ENCODE measurements at regions not wholly inside any gene's neighbourhood (a gene's known extent, or its start where the extent isn't known, plus 50 kb on each side); places are given as distances from the start of the nearest gene placed in this dataset.

DNA sequence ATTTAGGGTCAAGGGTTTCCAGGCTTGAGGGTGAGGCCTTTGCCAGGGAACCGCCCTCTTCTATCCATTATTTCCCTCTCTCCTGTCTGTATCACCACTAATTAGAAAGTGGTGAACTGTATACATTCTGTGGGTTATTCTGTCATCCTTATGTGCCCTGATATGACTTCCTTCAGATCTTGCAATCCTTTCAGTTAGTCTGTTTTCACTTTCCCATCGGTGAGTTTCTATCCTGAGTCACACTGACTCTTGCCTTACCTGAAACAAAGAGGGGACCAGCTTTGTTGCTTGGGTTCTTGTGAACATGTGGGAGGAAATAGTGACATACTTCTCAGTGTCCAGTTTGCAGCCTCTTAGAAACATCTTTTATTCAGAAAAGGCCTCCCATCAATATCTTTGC is 205.4 kb upstream of the GHR start:
- ATAC-seq: no peak
- TF ChIP-seq ZNF565 (CRISPR knock-in tag; conservative IDR thresholded peaks at IDR 0.05; ENCODE audit: low read depth) (no peak), BACH2 (CRISPR knock-in tag; IDR thresholded peaks at IDR 0.05; ENCODE audit: borderline replicate concordance) (no peak), ZNF70 (CRISPR knock-in tag; IDR thresholded peaks at IDR 0.05) (no peak), ESRRG (CRISPR knock-in tag; IDR thresholded peaks at IDR 0.05) (no peak), ZFP3 (CRISPR knock-in tag; IDR thresholded peaks at IDR 0.05) (no peak), ARNTL (CRISPR knock-in tag; IDR thresholded peaks at IDR 0.05; ENCODE audit: borderline replicate concordance, low read depth) (no peak), ZFP30 (CRISPR knock-in tag; IDR thresholded peaks at IDR 0.05) (no peak), SNAI2 (CRISPR knock-in tag; IDR thresholded peaks at IDR 0.05) (no peak), ISL1 (CRISPR knock-in tag; IDR thresholded peaks at IDR 0.05) (no peak)

DNA sequence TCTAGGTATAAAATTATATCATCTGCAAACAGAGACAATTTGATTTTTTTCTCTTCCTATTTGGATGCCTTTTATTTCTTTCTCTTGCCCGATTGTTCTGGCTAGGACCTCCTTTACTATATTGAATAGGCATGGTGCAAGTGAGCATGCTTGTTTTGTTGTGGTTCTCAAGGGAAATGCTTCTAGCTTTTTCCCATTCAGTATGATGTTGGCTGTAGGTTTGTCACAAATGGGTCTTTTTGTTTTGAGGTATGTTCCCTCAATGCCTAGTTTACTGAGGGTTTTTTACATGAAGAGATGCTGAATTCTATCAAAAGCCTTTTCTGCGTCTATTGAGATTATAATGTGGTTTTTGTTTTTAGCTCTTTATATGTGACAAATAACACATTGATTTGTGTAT is 198.2 kb upstream of the GHR start:
- TF ChIP-seq ZFP3 (CRISPR knock-in tag; IDR thresholded peaks at IDR 0.05) (no peak), ARNTL (CRISPR knock-in tag; IDR thresholded peaks at IDR 0.05; ENCODE audit: borderline replicate concordance, low read depth) (no peak), RARB (CRISPR knock-in tag; IDR thresholded peaks at IDR 0.05) (no peak), TOX (CRISPR knock-in tag; IDR thresholded peaks at IDR 0.05; ENCODE audit: borderline replicate concordance) (no peak), ZNF70 (CRISPR knock-in tag; IDR thresholded peaks at IDR 0.05) (no peak), CSDC2 (CRISPR knock-in tag; IDR thresholded peaks at IDR 0.05) (no peak), TCF4 (CRISPR knock-in tag; IDR thresholded peaks at IDR 0.05; ENCODE audit: borderline replicate concordance) (no peak), ZNF8 (CRISPR knock-in tag; IDR thresholded peaks at IDR 0.05) (no peak), ESRRG (CRISPR knock-in tag; IDR thresholded peaks at IDR 0.05) (no peak), SNAI2 (CRISPR knock-in tag; IDR thresholded peaks at IDR 0.05) (no peak), ISL1 (CRISPR knock-in tag; IDR thresholded peaks at IDR 0.05) (no peak), PPARA (CRISPR knock-in tag; IDR thresholded peaks at IDR 0.05; ENCODE audit: borderline replicate concordance) (no peak)
- TF ChIP-seq, protein P1, sequence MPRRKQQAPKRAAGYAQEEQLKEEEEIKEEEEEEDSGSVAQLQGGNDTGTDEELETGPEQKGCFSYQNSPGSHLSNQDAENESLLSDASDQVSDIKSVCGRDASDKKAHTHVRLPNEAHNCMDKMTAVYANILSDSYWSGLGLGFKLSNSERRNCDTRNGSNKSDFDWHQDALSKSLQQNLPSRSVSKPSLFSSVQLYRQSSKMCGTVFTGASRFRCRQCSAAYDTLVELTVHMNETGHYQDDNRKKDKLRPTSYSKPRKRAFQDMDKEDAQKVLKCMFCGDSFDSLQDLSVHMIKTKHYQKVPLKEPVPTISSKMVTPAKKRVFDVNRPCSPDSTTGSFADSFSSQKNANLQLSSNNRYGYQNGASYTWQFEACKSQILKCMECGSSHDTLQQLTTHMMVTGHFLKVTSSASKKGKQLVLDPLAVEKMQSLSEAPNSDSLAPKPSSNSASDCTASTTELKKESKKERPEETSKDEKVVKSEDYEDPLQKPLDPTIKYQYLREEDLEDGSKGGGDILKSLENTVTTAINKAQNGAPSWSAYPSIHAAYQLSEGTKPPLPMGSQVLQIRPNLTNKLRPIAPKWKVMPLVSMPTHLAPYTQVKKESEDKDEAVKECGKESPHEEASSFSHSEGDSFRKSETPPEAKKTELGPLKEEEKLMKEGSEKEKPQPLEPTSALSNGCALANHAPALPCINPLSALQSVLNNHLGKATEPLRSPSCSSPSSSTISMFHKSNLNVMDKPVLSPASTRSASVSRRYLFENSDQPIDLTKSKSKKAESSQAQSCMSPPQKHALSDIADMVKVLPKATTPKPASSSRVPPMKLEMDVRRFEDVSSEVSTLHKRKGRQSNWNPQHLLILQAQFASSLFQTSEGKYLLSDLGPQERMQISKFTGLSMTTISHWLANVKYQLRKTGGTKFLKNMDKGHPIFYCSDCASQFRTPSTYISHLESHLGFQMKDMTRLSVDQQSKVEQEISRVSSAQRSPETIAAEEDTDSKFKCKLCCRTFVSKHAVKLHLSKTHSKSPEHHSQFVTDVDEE (CRISPR knock-in tag; IDR thresholded peaks at IDR 0.05): no peak
- no peak for ATAC-seq

DNA sequence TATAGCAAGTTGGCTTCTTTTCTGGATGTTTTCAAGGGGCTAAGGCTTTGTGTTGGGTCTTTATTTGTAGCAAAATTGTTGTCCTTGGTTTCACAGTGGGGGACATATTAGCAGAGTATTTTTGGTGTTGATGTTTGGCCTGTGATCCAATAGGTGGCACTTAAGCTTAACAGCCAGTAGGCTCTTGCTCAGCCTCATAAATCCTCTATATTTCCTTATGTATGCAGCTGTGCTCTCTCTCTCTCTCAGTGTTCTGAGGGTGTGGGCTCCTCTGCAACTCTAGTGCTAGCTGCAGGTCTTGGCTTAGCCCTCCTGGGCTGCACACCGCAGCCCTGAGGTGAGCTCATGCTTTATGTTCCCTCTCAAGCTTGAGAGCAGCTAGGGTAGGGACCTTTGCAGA is 195.0 kb upstream of the GHR start:
- no peak for ATAC-seq
- TF ChIP-seq BACH2 (CRISPR knock-in tag; IDR thresholded peaks at IDR 0.05; ENCODE audit: borderline replicate concordance) (no peak), ZNF565 (CRISPR knock-in tag; conservative IDR thresholded peaks at IDR 0.05; ENCODE audit: low read depth) (no peak), ZFP3 (CRISPR knock-in tag; IDR thresholded peaks at IDR 0.05) (no peak), ESRRG (CRISPR knock-in tag; IDR thresholded peaks at IDR 0.05) (no peak), ZFP30 (CRISPR knock-in tag; IDR thresholded peaks at IDR 0.05) (no peak), RARB (CRISPR knock-in tag; IDR thresholded peaks at IDR 0.05) (no peak), CSDC2 (CRISPR knock-in tag; IDR thresholded peaks at IDR 0.05) (no peak), ISL1 (CRISPR knock-in tag; IDR thresholded peaks at IDR 0.05) (no peak), ZC3H10 (CRISPR knock-in tag; IDR thresholded peaks at IDR 0.05) (no peak), OSR1 (CRISPR knock-in tag; IDR thresholded peaks at IDR 0.05) (no peak), GLIS3 (CRISPR knock-in tag; IDR thresholded peaks at IDR 0.05) (no peak), SNAI2 (CRISPR knock-in tag; IDR thresholded peaks at IDR 0.05) (no peak), ZNF70 (CRISPR knock-in tag; IDR thresholded peaks at IDR 0.05) (no peak)
- TF ChIP-seq, protein P2, sequence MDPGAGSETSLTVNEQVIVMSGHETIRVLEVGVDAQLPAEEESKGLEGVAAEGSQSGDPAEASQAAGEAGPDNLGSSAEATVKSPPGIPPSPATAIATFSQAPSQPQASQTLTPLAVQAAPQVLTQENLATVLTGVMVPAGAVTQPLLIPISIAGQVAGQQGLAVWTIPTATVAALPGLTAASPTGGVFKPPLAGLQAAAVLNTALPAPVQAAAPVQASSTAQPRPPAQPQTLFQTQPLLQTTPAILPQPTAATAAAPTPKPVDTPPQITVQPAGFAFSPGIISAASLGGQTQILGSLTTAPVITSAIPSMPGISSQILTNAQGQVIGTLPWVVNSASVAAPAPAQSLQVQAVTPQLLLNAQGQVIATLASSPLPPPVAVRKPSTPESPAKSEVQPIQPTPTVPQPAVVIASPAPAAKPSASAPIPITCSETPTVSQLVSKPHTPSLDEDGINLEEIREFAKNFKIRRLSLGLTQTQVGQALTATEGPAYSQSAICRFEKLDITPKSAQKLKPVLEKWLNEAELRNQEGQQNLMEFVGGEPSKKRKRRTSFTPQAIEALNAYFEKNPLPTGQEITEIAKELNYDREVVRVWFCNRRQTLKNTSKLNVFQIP (CRISPR knock-in tag; IDR thresholded peaks at IDR 0.05; ENCODE audit: borderline replicate concordance, low read depth): no peak
- TF ChIP-seq, protein P3, sequence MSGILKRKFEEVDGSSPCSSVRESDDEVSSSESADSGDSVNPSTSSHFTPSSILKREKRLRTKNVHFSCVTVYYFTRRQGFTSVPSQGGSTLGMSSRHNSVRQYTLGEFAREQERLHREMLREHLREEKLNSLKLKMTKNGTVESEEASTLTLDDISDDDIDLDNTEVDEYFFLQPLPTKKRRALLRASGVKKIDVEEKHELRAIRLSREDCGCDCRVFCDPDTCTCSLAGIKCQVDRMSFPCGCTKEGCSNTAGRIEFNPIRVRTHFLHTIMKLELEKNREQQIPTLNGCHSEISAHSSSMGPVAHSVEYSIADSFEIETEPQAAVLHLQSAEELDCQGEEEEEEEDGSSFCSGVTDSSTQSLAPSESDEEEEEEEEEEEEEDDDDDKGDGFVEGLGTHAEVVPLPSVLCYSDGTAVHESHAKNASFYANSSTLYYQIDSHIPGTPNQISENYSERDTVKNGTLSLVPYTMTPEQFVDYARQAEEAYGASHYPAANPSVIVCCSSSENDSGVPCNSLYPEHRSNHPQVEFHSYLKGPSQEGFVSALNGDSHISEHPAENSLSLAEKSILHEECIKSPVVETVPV (CRISPR knock-in tag; IDR thresholded peaks at IDR 0.05): no peak
- TF ChIP-seq, protein P4, sequence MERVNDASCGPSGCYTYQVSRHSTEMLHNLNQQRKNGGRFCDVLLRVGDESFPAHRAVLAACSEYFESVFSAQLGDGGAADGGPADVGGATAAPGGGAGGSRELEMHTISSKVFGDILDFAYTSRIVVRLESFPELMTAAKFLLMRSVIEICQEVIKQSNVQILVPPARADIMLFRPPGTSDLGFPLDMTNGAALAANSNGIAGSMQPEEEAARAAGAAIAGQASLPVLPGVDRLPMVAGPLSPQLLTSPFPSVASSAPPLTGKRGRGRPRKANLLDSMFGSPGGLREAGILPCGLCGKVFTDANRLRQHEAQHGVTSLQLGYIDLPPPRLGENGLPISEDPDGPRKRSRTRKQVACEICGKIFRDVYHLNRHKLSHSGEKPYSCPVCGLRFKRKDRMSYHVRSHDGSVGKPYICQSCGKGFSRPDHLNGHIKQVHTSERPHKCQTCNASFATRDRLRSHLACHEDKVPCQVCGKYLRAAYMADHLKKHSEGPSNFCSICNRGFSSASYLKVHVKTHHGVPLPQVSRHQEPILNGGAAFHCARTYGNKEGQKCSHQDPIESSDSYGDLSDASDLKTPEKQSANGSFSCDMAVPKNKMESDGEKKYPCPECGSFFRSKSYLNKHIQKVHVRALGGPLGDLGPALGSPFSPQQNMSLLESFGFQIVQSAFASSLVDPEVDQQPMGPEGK (CRISPR knock-in tag; IDR thresholded peaks at IDR 0.05; ENCODE audit: borderline replicate concordance): no peak
